Activated T-cell treated with anti-CD3 and anti-CD28 coated beads, Interleukin-2, amount 50 U/mL, for 24 hours (primary cell): ENCODE measurements at regions not wholly inside any gene's neighbourhood (a gene's known extent, or its start where the extent isn't known, plus 50 kb on each side); places are given as distances from the start of the nearest gene placed in this dataset.

Experiments used
- DNase-seq: peaks from one replicate; pipeline ENCODE4 v3.0.0-alpha.2; 2020
- H3K27ac Mint-ChIP-seq: 2 replicates; pipeline ENCODE4 v1.8.0; 2020; ENCODE audit warnings: mild to moderate bottlenecking, mixed read lengths
- H3K27me3 Mint-ChIP-seq: 2 replicates; pipeline ENCODE4 v1.8.0; 2020; ENCODE audit warnings: mixed read lengths
- H3K36me3 Mint-ChIP-seq: 2 replicates; pipeline ENCODE4 v1.8.0; 2020; ENCODE audit warnings: low read depth, mixed read lengths
- H3K4me1 Mint-ChIP-seq: 2 replicates; pipeline ENCODE4 v1.8.0; 2020; ENCODE audit warnings: low read depth, mixed read lengths
- H3K4me3 Mint-ChIP-seq: 2 replicates; pipeline ENCODE4 v1.8.0; 2020; ENCODE audit warnings: mild to moderate bottlenecking, moderate library complexity, mixed read lengths
- H3K9me3 Mint-ChIP-seq: 2 replicates; pipeline ENCODE4 v1.8.0; 2020; ENCODE audit warnings: mixed read lengths

- no peak for DNase-seq
- Mint-ChIP-seq H3K27me3 (no peaks in the 10 kb centered on the region), H3K4me1 (no peaks in the 10 kb centered on the region), H3K36me3 (no peaks in the 10 kb centered on the region), H3K9me3 (no peaks in the 10 kb centered on the region), H3K27ac (no peak overlapping the region), H3K4me3 (no peak overlapping the region)
Measured at GRCh38 chr2:60368456-60368855, 185.0 kb downstream of the BCL11A start.

DNA sequence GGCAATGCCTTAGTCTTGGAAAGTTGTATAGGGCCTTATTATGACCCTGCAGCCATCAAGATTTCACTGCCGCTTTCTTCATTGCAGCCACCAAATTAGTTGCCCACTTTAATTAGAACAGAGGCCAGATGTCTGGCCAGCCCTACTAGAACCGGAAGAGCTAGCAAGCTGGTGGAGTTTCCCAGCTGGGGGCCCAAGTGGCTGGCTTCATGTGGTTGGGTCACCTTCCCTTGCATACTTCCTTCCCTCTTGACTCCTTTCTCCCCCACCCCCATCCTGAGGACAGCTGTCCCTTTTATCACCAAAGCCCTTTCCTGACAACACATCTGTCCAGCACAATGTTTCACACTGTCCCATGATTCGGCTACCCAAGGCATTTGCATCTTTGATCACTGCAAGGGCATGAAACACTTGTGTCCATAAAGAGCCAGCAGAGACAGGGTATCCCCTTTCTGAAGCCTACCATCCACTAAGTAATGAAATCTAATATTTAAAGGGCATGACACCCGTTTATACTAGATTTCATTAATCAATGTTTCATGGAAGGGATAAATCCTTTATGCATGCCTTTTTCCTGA is 187.2 kb downstream of the BCL11A start:
- H3K27ac Mint-ChIP-seq = no peak overlapping the region
- H3K36me3 Mint-ChIP-seq = no peaks in the 10 kb centered on the region
- H3K4me3 Mint-ChIP-seq = no peak overlapping the region
- H3K4me1 Mint-ChIP-seq = no peaks in the 10 kb centered on the region
- no peaks in the 10 kb centered on the region for H3K9me3 Mint-ChIP-seq
- DNase-seq = no peak
- H3K27me3 Mint-ChIP-seq = no peaks in the 10 kb centered on the region

- no peak for DNase-seq
- Mint-ChIP-seq H3K27ac (no peak overlapping the region), H3K4me1 (no peaks in the 10 kb centered on the region), H3K4me3 (no peak overlapping the region), H3K27me3 (no peaks in the 10 kb centered on the region), H3K36me3 (no peaks in the 10 kb centered on the region), H3K9me3 (no peaks in the 10 kb centered on the region)
Measured at GRCh38 chr2:60365556-60365955, 187.9 kb downstream of the BCL11A start.

GRCh38 chr2:60364491-60364890 is 189.0 kb downstream of the BCL11A start:
- H3K27me3 Mint-ChIP-seq = no peaks in the 10 kb centered on the region
- H3K4me3 Mint-ChIP-seq = no peak overlapping the region
- DNase-seq = no peak
- H3K4me1 Mint-ChIP-seq = no peaks in the 10 kb centered on the region
- H3K9me3 Mint-ChIP-seq = no peaks in the 10 kb centered on the region
- H3K27ac Mint-ChIP-seq = no peak overlapping the region
- no peaks in the 10 kb centered on the region for H3K36me3 Mint-ChIP-seq

GRCh38 chr2:60361498-60361897 is 192.0 kb downstream of the BCL11A start:
- H3K4me3 Mint-ChIP-seq = no peak overlapping the region
- no peaks in the 10 kb centered on the region for H3K27me3 Mint-ChIP-seq
- H3K27ac Mint-ChIP-seq = no peak overlapping the region
- no peaks in the 10 kb centered on the region for H3K36me3 Mint-ChIP-seq
- peaks cover under 1% of the 10 kb centered on the region for H3K4me1 Mint-ChIP-seq
- no peaks in the 10 kb centered on the region for H3K9me3 Mint-ChIP-seq
- no peak for DNase-seq

- H3K9me3 Mint-ChIP-seq = no peaks in the 10 kb centered on the region
- no peak overlapping the region for H3K27ac Mint-ChIP-seq
- H3K4me3 Mint-ChIP-seq = no peak overlapping the region
- no peaks in the 10 kb centered on the region for H3K36me3 Mint-ChIP-seq
- no peak for DNase-seq
- H3K4me1 Mint-ChIP-seq = peaks cover 7% of the 10 kb centered on the region
- peaks cover 2% of the 10 kb centered on the region for H3K27me3 Mint-ChIP-seq
Measured at GRCh38 chr2:60359569-60359968, 193.9 kb downstream of the BCL11A start.

DNA sequence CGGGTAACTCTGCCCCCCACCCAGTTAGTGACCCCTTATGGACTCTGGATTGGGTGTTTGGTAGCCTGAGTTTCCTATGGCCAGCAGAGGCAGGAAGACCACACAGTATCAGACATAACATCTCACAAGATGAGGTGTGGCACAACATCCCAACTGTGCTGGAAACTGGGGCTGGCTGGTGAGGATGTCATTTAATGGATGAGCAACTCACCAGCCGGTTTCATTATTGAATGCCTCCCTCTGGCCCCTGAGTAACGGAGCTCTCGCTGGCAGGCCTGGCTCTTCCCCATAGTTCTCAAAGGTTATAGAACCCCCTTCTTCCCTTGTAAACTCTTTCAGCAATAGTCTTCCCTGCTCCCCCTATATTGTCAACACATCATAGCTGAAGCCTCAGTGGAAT is 195.0 kb downstream of the BCL11A start:
- H3K4me1 Mint-ChIP-seq = peaks cover 7% of the 10 kb centered on the region
- no peak for DNase-seq
- H3K27ac Mint-ChIP-seq = no peak overlapping the region
- H3K36me3 Mint-ChIP-seq = no peaks in the 10 kb centered on the region
- H3K4me3 Mint-ChIP-seq = no peak overlapping the region
- no peaks in the 10 kb centered on the region for H3K9me3 Mint-ChIP-seq
- peaks cover 3% of the 10 kb centered on the region for H3K27me3 Mint-ChIP-seq

GRCh38 chr2:60357996-60358395 is 195.5 kb downstream of the BCL11A start:
- no peaks in the 10 kb centered on the region for H3K9me3 Mint-ChIP-seq
- H3K36me3 Mint-ChIP-seq = no peaks in the 10 kb centered on the region
- DNase-seq = no peak
- H3K27me3 Mint-ChIP-seq = peaks cover 4% of the 10 kb centered on the region
- H3K4me1 Mint-ChIP-seq = peaks cover 7% of the 10 kb centered on the region
- H3K27ac Mint-ChIP-seq = no peak overlapping the region
- H3K4me3 Mint-ChIP-seq = no peak overlapping the region

GRCh38 chr2:60356346-60356745 is 197.1 kb downstream of the BCL11A start:
- Mint-ChIP-seq H3K27ac (no peak overlapping the region), H3K4me1 (peaks cover 7% of the 10 kb centered on the region), H3K36me3 (no peaks in the 10 kb centered on the region), H3K9me3 (no peaks in the 10 kb centered on the region), H3K4me3 (no peak overlapping the region), H3K27me3 (peaks cover 6% of the 10 kb centered on the region)
- DNase-seq = no peak

- peaks cover 6% of the 10 kb centered on the region for H3K27me3 Mint-ChIP-seq
- DNase-seq = no peak
- H3K9me3 Mint-ChIP-seq = no peaks in the 10 kb centered on the region
- H3K36me3 Mint-ChIP-seq = no peaks in the 10 kb centered on the region
- peaks cover 7% of the 10 kb centered on the region for H3K4me1 Mint-ChIP-seq
- no peak overlapping the region for H3K27ac Mint-ChIP-seq
- H3K4me3 Mint-ChIP-seq = no peak overlapping the region
Measured at GRCh38 chr2:60355849-60356261, 197.6 kb downstream of the BCL11A start.

DNA sequence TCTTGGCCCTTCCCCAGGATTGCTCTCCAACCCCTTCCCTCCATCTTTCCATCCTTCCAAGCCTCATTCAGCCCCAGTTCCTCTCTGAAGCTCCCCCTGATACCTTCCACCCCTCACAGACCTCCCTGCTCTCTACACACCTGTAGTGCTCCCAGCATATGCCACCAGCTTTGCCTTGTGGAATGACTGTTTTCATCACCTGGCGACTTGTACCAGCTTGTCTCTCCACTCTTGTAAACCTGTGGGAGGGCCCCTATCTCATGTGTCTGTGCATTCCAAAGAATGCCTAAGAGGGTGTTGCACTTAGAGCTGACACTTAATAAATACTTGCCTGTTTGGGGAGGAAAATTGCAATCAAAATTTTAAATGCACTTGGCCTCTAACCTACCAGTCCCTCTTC is 198.7 kb downstream of the BCL11A start:
- Mint-ChIP-seq H3K36me3 (no peaks in the 10 kb centered on the region), H3K27ac (no peak overlapping the region), H3K9me3 (no peaks in the 10 kb centered on the region), H3K27me3 (peaks cover 6% of the 10 kb centered on the region), H3K4me3 (no peak overlapping the region), H3K4me1 (peaks cover 7% of the 10 kb centered on the region)
- DNase-seq = no peak

GRCh38 chr2:60353863-60354262 is 199.6 kb downstream of the BCL11A start:
- Mint-ChIP-seq H3K27me3 (peaks cover 6% of the 10 kb centered on the region), H3K4me1 (peaks cover 7% of the 10 kb centered on the region), H3K27ac (no peak overlapping the region), H3K4me3 (no peak overlapping the region), H3K36me3 (no peaks in the 10 kb centered on the region), H3K9me3 (no peaks in the 10 kb centered on the region)
- DNase-seq = no peak

DNA sequence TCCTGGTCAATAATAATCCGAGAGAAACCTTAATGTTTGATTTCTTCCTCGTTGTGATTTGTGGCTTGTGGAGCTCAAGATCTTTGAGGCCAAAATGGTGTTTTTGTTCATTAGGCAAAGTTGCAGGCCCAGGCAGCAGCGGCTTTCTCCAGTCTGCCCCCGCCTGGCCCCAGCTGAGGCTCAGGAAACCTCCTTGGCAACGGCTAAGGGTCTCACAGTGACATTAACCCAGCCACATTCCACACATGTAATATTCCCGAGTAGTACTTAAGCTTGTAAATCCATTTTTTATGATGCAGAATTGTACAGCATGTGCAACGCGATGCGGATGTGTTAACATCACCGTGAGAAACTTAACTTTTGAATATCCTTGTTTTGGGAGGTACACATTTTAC is 200.1 kb downstream of the BCL11A start:
- H3K27ac Mint-ChIP-seq = no peak overlapping the region
- H3K9me3 Mint-ChIP-seq = no peaks in the 10 kb centered on the region
- H3K4me3 Mint-ChIP-seq = no peak overlapping the region
- DNase-seq = no peak
- H3K27me3 Mint-ChIP-seq = peaks cover 6% of the 10 kb centered on the region
- no peaks in the 10 kb centered on the region for H3K36me3 Mint-ChIP-seq
- peaks cover 7% of the 10 kb centered on the region for H3K4me1 Mint-ChIP-seq

DNA sequence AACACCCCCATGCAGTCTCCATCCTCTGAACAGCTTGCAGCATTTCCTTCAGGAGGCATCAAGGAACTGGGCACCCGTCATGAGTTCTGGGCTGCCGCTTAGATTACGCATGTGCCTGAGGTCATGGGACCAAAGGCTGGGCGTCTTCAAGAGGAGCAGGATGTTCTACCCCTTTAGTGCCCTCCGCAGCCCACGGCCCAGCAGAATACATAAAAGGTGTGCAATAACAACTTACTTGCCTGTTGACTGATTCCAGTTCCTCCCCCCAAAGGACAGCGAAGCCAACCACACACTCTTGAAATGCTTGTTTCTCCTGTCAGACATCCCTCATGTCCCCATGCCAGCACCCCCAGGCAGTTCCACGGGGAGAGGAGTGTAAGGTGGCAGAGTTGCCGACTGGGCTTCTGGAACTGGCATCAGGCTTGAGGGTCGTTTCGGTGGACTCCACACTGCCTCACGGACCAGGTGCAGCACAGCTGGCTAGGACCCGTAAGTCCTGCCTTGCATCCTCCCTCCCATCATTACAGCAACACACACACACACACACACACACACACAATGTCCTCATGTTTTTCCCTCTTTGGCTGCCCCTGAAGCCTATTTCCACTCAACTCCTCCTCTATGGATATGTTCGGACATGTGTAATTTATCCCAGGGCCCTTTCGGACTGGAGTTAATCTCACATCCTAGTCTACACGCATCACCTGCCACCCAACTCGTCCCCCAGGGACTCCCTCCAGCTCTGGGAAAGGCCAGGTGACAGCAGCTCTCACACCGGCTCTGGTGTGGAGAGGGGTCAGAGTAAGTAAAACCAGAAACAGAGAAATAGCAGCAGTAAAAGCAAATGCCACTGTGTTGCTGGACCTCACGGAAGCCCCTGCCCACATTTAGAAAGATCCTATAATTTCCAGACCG is 200.7 kb downstream of the BCL11A start:
- Mint-ChIP-seq H3K27ac (no peak overlapping the region), H3K4me1 (peaks cover 7% of the 10 kb centered on the region), H3K27me3 (peaks cover 6% of the 10 kb centered on the region), H3K9me3 (no peaks in the 10 kb centered on the region), H3K4me3 (no peak overlapping the region), H3K36me3 (no peaks in the 10 kb centered on the region)
- DNase-seq = no peak

- H3K9me3 Mint-ChIP-seq = no peaks in the 10 kb centered on the region
- no peak overlapping the region for H3K4me3 Mint-ChIP-seq
- DNase-seq = no peak
- H3K27me3 Mint-ChIP-seq = peaks cover 6% of the 10 kb centered on the region
- peaks cover 7% of the 10 kb centered on the region for H3K4me1 Mint-ChIP-seq
- H3K36me3 Mint-ChIP-seq = no peaks in the 10 kb centered on the region
- no peak overlapping the region for H3K27ac Mint-ChIP-seq
Measured at GRCh38 chr2:60351802-60352201, 201.7 kb downstream of the BCL11A start.
